IMR-90 (cell line): ENCODE measurements at regions not wholly inside any gene's neighbourhood (a gene's known extent, or its start where the extent isn't known, plus 50 kb on each side); places are given as distances from the start of the nearest gene placed in this dataset.

Experiments
- ATAC-seq: fragments of 200-7000 bp; cut with Tn5 transposase; 2 replicates; pipeline ENCODE4 v1.9.1; 2020; ENCODE audit warnings: low read depth, mild to moderate bottlenecking, moderate library complexity
- BruUV-seq: library from RNA; stranded (reverse); fragments of 400-500 nt; replicated peaks from 2 replicates; lab custom pipeline; 2021; lab: Mats Ljungman, UMichigan
- CTCF ChIA-PET: fragments of 300-600 bp; formaldehyde crosslinking; extraction: SDS; loops from one replicate; lab custom pipeline; 2021; ENCODE audit warnings: antibody characterized with exemption; lab: Yijun Ruan, JAX
- POLR2A ChIA-PET: fragments of 300-600 bp; sonication (Branson Sonifier 250); formaldehyde crosslinking; loops from one replicate; lab custom pipeline; 2022; ENCODE audit warnings: antibody characterized with exemption; ENCODE audit not compliant: unreplicated experiment; lab: Charles Lee
- DNase-seq: peaks from one replicate; pipeline ENCODE4 v3.0.0; 2013
- H2AFZ ChIP-seq: replicated peaks from 2 replicates; pipeline ENCODE3; 2013; ENCODE audit warnings: low read length, mild to moderate bottlenecking; ENCODE audit not compliant: poor library complexity
- H2AK5ac ChIP-seq: 2 replicates; pipeline ENCODE4 v1.6.1; 2013; ENCODE audit warnings: low read depth, low read length, inconsistent platforms
- H2AK9ac ChIP-seq: replicated peaks from 2 replicates; pipeline ENCODE3; 2013; ENCODE audit warnings: mild to moderate bottlenecking, low read depth, low read length, moderate library complexity; ENCODE audit not compliant: poor library complexity
- H2BK120ac ChIP-seq: 2 replicates; pipeline ENCODE4 v1.6.1; 2013; ENCODE audit warnings: low read depth, low read length, inconsistent platforms
- H2BK15ac ChIP-seq: 3 replicates; pipeline ENCODE4 v1.6.1; 2013; ENCODE audit warnings: low read depth, low read length, inconsistent platforms
- H2BK20ac ChIP-seq: 2 replicates; pipeline ENCODE4 v1.6.1; 2013; ENCODE audit warnings: low read depth, mild to moderate bottlenecking, inconsistent platforms, low read length, moderate library complexity
- H2BK5ac ChIP-seq: 2 replicates; pipeline ENCODE4 v1.6.1; 2013; ENCODE audit warnings: mild to moderate bottlenecking, low read depth, low read length, inconsistent platforms; ENCODE audit not compliant: poor library complexity, severe bottlenecking
- H3K14ac ChIP-seq: replicated peaks from 2 replicates; pipeline ENCODE4 v1.6.1; 2013; ENCODE audit warnings: low read depth, low read length, inconsistent platforms
- H3K18ac ChIP-seq: 2 replicates; pipeline ENCODE4 v1.6.1; 2013; ENCODE audit warnings: low read depth, low read length, control low read depth
- H3K23ac ChIP-seq: 2 replicates; pipeline ENCODE4 v1.6.1; 2013; ENCODE audit warnings: low read depth, low read length, inconsistent platforms
- H3K27ac ChIP-seq: 2 replicates; pipeline ENCODE4 v1.5.1; 2013; ENCODE audit warnings: mild to moderate bottlenecking, control low read depth, low read length; ENCODE audit not compliant: insufficient read depth
- H3K27me3 ChIP-seq: 2 replicates; pipeline ENCODE4 v1.6.1; 2013; ENCODE audit warnings: low read length; ENCODE audit not compliant: control insufficient read depth, insufficient read depth
- H3K36me3 ChIP-seq: 2 replicates; pipeline ENCODE4 v1.6.1; 2013; ENCODE audit warnings: low read length, mixed read lengths; ENCODE audit not compliant: control insufficient read depth, insufficient read depth
- H3K4ac ChIP-seq: 2 replicates; pipeline ENCODE4 v1.6.1; 2013; ENCODE audit warnings: low read depth, low read length, inconsistent platforms
- H3K4me1 ChIP-seq: 2 replicates; pipeline ENCODE4 v1.6.1; 2013; ENCODE audit warnings: low read length, mixed read lengths; ENCODE audit not compliant: control insufficient read depth, insufficient read depth
- H3K4me2 ChIP-seq: 2 replicates; pipeline ENCODE4 v1.6.1; 2013; ENCODE audit warnings: low read depth, mild to moderate bottlenecking, control low read depth, low read length, moderate library complexity
- H3K4me3 ChIP-seq: 2 replicates; pipeline ENCODE4 v1.5.1; 2013; ENCODE audit warnings: low read depth, mild to moderate bottlenecking, control low read depth, low read length, moderate library complexity; ENCODE audit not compliant: insufficient read depth
- H3K56ac ChIP-seq: 2 replicates; pipeline ENCODE4 v1.6.1; 2013; ENCODE audit warnings: low read length, inconsistent platforms; ENCODE audit not compliant: insufficient read depth; ENCODE audit errors: extremely low read depth
- H3K79me1 ChIP-seq, 2 experiments: 2 replicates each; pipeline ENCODE4 v1.6.1; 2013; ENCODE audit warnings: low read length in 2 of 2, inconsistent platforms in 1 of 2, low read depth in 1 of 2
- H3K9ac ChIP-seq: 2 replicates; pipeline ENCODE4 v1.6.1; 2013; ENCODE audit warnings: low read depth, low read length, control low read depth
- H3K9me1 ChIP-seq: 2 replicates; pipeline ENCODE4 v1.6.1; 2013; ENCODE audit warnings: low read length, inconsistent platforms; ENCODE audit not compliant: insufficient read depth
- H3K9me3 ChIP-seq: 2 replicates; pipeline ENCODE4 v1.6.1; 2013; ENCODE audit warnings: low read length; ENCODE audit not compliant: control insufficient read depth, insufficient read depth
- H4K20me1 ChIP-seq: 2 replicates; pipeline ENCODE4 v1.6.1; 2013; ENCODE audit warnings: low read length, inconsistent platforms; ENCODE audit not compliant: insufficient read depth
- H4K5ac ChIP-seq: 2 replicates; pipeline ENCODE4 v1.6.1; 2013; ENCODE audit warnings: mild to moderate bottlenecking, low read depth, low read length, control low read depth
- H4K8ac ChIP-seq, 2 experiments: 2 replicates each; pipeline ENCODE4 v1.6.1; 2013; ENCODE audit warnings: low read depth in 2 of 2, low read length in 2 of 2, control low read depth in 1 of 2, inconsistent platforms in 1 of 2
- H4K91ac ChIP-seq: 2 replicates; pipeline ENCODE4 v1.6.1; 2013; ENCODE audit warnings: low read depth, low read length, inconsistent platforms; ENCODE audit not compliant: insufficient read depth
- BHLHE40 ChIP-seq: fragments of 150-350 bp; IDR thresholded peaks from 2 replicates; pipeline ENCODE4 v1.6.1; 2016; ENCODE audit warnings: mild to moderate bottlenecking, low read depth, low read length
- CEBPB ChIP-seq: IDR thresholded peaks from 2 replicates; pipeline ENCODE4 v1.6.1; 2012; ENCODE audit warnings: low read depth, low read length, improper control_type of control experiment
- CHD1 ChIP-seq: IDR thresholded peaks from 2 replicates; pipeline ENCODE4 v1.6.1; 2012; ENCODE audit warnings: low read depth, low read length, improper control_type of control experiment
- CTCF ChIP-seq: conservative IDR thresholded peaks from 2 replicates; pipeline ENCODE4 v1.5.1; 2012; ENCODE audit warnings: mild to moderate bottlenecking, low read depth, low read length, improper control_type of control experiment
- ELK1 ChIP-seq: fragments of 150-350 bp; IDR thresholded peaks from 2 replicates; pipeline ENCODE4 v1.6.1; 2016; ENCODE audit warnings: low read depth, mild to moderate bottlenecking, low read length, moderate library complexity, borderline replicate concordance
- FOS ChIP-seq: fragments of 150-350 bp; IDR thresholded peaks from 2 replicates; pipeline ENCODE4 v1.6.1; 2016; ENCODE audit warnings: low read depth, low read length
- MAFK ChIP-seq: IDR thresholded peaks from 2 replicates; pipeline ENCODE4 v1.6.1; 2012; ENCODE audit warnings: low read depth, low read length, improper control_type of control experiment
- MAZ ChIP-seq: IDR thresholded peaks from 2 replicates; pipeline ENCODE4 v1.6.1; 2012; ENCODE audit warnings: low read depth, mild to moderate bottlenecking, low read length, improper control_type of control experiment, moderate library complexity, borderline replicate concordance
- MXI1 ChIP-seq: IDR thresholded peaks from 2 replicates; pipeline ENCODE4 v1.6.1; 2012; ENCODE audit warnings: low read depth, mild to moderate bottlenecking, low read length, moderate library complexity, borderline replicate concordance
- NFE2L2 ChIP-seq: fragments of 150-350 bp; IDR thresholded peaks from 2 replicates; pipeline ENCODE4 v1.6.1; 2016; ENCODE audit warnings: low read depth, mild to moderate bottlenecking, low read length
- POLR2A ChIP-seq: IDR thresholded peaks from 2 replicates; pipeline ENCODE4 v1.6.1; 2012; ENCODE audit warnings: mild to moderate bottlenecking, low read depth, low read length
- RAD21 ChIP-seq: IDR thresholded peaks from 2 replicates; pipeline ENCODE4 v1.6.1; 2012; ENCODE audit warnings: low read length, improper control_type of control experiment
- RCOR1 ChIP-seq: IDR thresholded peaks from 2 replicates; pipeline ENCODE4 v1.6.1; 2012; ENCODE audit warnings: mild to moderate bottlenecking, low read length, improper control_type of control experiment; ENCODE audit not compliant: insufficient replicate concordance
- RFX5 ChIP-seq: IDR thresholded peaks from 2 replicates; pipeline ENCODE4 v1.8.0; 2012; ENCODE audit warnings: low read depth, mild to moderate bottlenecking, low read length, moderate library complexity
- SMC3 ChIP-seq: fragments of 150-350 bp; IDR thresholded peaks from 2 replicates; pipeline ENCODE4 v1.6.1; 2016; ENCODE audit warnings: low read depth, mild to moderate bottlenecking, antibody characterized with exemption, low read length, moderate library complexity
- USF2 ChIP-seq: fragments of 150-350 bp; IDR thresholded peaks from 2 replicates; pipeline ENCODE4 v1.6.1; 2017; ENCODE audit warnings: mild to moderate bottlenecking, antibody characterized with exemption, low read length, low read depth
- WGBS, 2 experiments: methylation state at CpG; one replicate each; pipeline versions ENCODE4 v1.1.5 to v1.1.7; 2013; ENCODE audit warnings: missing lambda C conversion rate in 2 of 2; ENCODE audit not compliant: insufficient read length in 1 of 2; ENCODE audit errors: extremely low coverage in 2 of 2; 5-methylcytosine and 5-hydroxymethylcytosine counted together
- dilution Hi-C: fragments of 300-500 bp; cut with HindIII; formaldehyde crosslinking; loops from one replicate; pipeline ENCODE4 v1.14.3; 2018; ENCODE audit warnings: low sequenced_read_pairs; ENCODE audit not compliant: unreplicated experiment
- in situ Hi-C: fragments of 300-500 bp; cut with MboI; formaldehyde crosslinking; loops from 3 replicates; pipeline ENCODE4 v1.14.3; 2019; ENCODE audit warnings: low sequenced_read_pairs, inconsistent platforms, mixed read lengths
- intact Hi-C: fragments of 100-400 bp; cut with micrococcal nuclease; formaldehyde crosslinking; loops from 2 replicates; pipeline ENCODE4 v1.10.0; 2022

GRCh38 chr5:3180636-3181035 is 415.0 kb upstream of the IRX1 start:
- intact Hi-C loops (no loop called here), dilution Hi-C loops (no loop called here), in situ Hi-C loops (no loop called here)
- Histone ChIP-seq H3K4ac (no peak overlapping the region), H2AK9ac (no peak overlapping the region), H3K9me3 (peaks cover 28% of the 10 kb centered on the region), H2AFZ (no peak overlapping the region), H3K4me3 (no peak overlapping the region), H2AK5ac (no peak overlapping the region), H2BK120ac (no peak overlapping the region), H3K79me1 (no peaks in the 10 kb centered on the region), H3K56ac (no peak overlapping the region), H3K4me2 (no peak overlapping the region), H3K9ac (no peak overlapping the region), H3K9me1 (no peaks in the 10 kb centered on the region), H3K27me3 (no peaks in the 10 kb centered on the region), H2BK15ac (no peak overlapping the region), H4K8ac (no peak overlapping the region), H3K23ac (no peak overlapping the region), H2BK5ac (no peak overlapping the region), H3K4me1 (no peaks in the 10 kb centered on the region), H3K14ac (no peak overlapping the region), H3K27ac (no peak overlapping the region), H3K18ac (no peak overlapping the region), H2BK20ac (no peak overlapping the region), H3K36me3 (no peaks in the 10 kb centered on the region), H4K5ac (no peak overlapping the region), H4K91ac (no peak overlapping the region), H4K20me1 (no peaks in the 10 kb centered on the region)
- 62% methylated on average over 13 of the region's 20 CpGs; no CpG with 5 or more reads in 1 of the 2 experiments for WGBS, 2 experiments
- CTCF ChIA-PET: no interaction called here
- TF ChIP-seq CEBPB (no peak), SMC3 (no peak), FOS (no peak), MAZ (no peak), ELK1 (no peak), USF2 (no peak), MXI1 (no peak), RAD21 (no peak), CHD1 (no peak), BHLHE40 (no peak), CTCF (no peak), MAFK (no peak), POLR2A (no peak), RFX5 (no peak), NFE2L2 (no peak), RCOR1 (no peak)
- ATAC-seq (no peak), DNase-seq (no peak)
- no TSS peak for BruUV-seq
- POLR2A ChIA-PET: no interaction called here
